NCI-H460 (cell line): ENCODE measurements at regions not wholly inside any gene's neighbourhood (a gene's known extent, or its start where the extent isn't known, plus 50 kb on each side); places are given as distances from the start of the nearest gene placed in this dataset.

Experiments used
- DNase-seq: peaks from one replicate; pipeline ENCODE4 v3.0.0-alpha.2; 2016; ENCODE audit warnings: low read depth; ENCODE audit errors: extremely low read depth

- DNase-seq: no peak
Observed at GRCh38 chr5:175765858-175766257, 105.5 kb upstream of the CPLX2 start.

GRCh38 chr5:175766963-175767362, 104.4 kb upstream of the CPLX2 start:
- no peak for DNase-seq

DNA sequence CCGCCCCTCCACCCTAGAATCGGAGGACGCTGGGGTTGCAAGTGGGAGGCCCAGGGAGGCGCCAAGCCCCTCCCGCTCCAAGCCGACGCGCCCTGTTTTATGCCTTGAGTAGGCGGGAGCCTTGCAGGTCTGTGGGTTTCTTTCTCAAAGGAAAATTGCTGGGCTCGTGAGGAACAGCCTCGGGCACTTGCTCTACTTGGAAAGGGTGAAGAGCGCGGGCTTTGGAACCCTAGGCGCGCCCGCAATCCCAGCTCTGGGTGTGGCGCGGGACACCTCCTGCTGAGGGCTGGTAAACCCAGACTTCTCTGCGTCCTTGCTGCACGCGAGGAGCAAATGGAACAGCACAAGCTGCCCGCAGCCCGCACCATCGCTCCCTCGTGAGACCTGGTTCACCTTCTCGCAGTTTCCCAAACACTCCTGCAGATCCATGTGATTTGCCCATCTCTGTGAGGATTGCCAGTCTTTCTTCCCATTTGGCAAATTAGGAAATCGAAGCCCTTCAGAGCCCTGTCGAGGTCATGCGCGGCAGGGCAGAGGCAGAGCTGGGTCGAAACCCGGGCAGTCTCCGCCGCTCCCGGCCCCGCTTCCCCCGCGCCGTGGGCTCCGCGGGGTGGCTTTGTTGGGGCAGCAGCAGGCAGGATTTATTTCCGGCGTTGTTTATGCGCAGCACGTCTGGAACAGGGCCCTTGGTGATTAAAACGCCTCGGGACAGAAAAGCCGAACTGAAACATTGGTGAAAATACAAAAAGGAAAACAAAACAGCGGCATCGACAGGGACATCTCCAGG, 98.4 kb upstream of the CPLX2 start:
- DNase-seq: no peak

GRCh38 chr5:175773534-175774070, 97.8 kb upstream of the CPLX2 start:
- no peak for DNase-seq

DNA sequence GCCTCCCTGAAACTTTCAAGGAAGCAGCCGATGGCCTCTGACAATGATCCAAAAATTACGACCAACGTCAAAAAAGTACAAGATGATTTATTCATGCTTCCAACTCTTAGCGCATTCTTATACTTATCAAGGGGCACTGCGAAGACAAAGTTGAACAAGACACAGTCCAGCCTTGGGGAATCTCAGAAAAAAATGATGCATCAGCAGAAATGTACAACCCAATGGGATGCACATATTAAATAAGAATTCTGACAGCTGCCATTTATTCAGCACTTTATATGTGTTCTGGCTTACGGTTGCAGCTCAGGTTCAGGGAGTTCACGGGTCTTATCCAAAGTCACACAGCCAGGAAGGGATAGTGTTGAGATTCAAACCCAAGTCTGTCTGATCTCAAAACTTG, 96.0 kb upstream of the CPLX2 start:
- DNase-seq: no peak

DNA sequence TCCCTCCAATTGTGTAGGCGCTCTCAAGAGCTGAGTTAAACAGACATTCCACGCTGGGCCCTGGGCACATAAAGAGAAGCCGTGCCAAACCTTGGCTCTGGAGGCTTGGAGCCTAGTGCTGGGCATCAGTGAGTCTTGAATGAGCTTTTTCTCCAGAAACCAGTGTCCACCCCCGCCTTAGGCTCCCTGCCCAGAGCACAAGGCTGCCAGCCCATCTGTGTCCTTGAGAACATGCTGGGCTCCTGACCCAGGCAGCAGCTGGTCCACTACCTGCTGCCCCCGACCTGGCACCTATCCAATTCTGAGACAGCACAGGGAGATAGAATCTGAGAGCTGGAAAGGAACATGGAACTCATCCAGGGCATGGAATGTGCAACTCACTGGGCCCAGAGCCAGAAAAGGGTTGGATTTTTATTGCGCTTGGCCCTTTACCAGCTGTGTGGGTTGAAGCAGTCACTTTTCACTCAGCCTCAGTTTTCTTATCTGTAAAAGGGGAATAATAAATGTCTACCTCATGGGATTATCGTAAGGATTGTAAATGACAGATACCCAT, 92.4 kb upstream of the CPLX2 start:
- no peak for DNase-seq

- no peak for DNase-seq
Observed at GRCh38 chr5:175783739-175784138, 87.6 kb upstream of the CPLX2 start.

- DNase-seq: no peak
Observed at GRCh38 chr5:175784230-175784629, 87.1 kb upstream of the CPLX2 start.

- no peak for DNase-seq
Observed at GRCh38 chr5:175785681-175786080, 85.7 kb upstream of the CPLX2 start.

DNA sequence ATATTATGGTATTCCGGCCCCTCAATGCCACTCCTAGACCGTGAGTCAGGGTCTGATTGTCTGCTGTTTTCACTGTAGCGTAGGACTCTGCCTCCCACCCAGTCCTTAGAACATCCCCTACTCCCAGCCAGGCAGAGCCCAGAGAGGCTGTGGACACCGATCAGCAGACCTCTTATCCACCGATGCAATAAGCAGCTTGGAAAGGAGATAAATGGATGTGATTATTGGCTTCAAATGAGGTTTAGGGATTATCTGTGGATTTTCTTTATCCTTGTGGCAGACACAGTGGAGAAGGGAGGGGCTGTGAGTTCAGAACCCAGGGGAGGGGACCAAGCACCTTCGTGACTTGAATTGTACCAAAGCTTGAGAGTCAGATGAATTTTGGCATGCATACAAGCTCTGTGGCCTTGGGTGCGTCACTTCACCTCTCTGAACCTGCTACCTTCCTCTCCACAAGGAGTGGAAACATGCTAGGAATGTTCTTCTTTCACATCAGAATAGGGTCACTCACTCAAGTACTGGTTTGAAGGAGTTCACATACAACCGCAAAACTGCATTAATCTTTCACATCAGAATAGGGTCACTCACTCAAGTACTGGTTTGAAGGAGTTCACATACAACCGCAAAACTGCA, 83.1 kb upstream of the CPLX2 start:
- no peak for DNase-seq

DNA sequence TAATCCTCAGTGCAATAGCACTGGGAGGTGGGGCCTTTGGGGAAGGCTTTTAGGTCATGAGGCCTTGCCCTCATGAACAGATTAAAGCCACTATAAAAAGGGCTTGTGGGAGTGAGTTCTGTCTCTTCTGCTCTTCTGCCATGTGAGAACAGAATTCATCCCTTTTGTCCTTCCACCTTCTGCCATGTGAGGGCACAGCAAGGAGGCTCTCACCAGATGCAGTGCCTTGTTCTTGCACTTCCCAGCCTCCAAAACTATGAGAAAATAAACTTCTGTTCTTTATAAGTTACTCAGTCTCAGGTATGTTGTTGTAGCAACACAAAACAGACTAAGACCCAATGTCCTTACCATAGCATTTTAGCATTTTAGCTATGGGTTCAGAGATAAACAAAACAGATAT, 81.7 kb upstream of the CPLX2 start:
- no peak for DNase-seq

DNA sequence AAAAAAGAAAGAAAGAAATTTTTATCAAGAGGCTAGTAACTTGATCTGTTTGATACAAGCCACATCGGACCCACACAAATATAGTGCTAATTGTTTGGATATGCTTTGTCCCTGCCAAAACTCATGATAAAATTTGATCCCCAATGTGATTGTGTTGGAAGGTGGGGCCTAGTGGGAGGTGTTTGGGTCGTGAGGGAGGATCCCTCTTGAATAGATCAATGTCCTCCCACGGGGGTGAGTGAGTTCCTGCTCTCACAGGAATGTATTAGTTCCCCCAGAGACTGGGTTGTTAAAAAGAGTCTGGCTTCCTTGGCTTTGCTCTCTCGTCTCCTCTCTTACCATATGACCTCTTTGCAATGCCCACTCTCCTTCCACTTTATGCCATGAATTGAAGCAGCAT, 80.6 kb upstream of the CPLX2 start:
- no peak for DNase-seq

GRCh38 chr5:175795959-175796358, 75.4 kb upstream of the CPLX2 start:
- no peak for DNase-seq

GRCh38 chr5:175796536-175797499, 74.6 kb upstream of the CPLX2 start:
- DNase-seq: peak; percentile 81

DNA sequence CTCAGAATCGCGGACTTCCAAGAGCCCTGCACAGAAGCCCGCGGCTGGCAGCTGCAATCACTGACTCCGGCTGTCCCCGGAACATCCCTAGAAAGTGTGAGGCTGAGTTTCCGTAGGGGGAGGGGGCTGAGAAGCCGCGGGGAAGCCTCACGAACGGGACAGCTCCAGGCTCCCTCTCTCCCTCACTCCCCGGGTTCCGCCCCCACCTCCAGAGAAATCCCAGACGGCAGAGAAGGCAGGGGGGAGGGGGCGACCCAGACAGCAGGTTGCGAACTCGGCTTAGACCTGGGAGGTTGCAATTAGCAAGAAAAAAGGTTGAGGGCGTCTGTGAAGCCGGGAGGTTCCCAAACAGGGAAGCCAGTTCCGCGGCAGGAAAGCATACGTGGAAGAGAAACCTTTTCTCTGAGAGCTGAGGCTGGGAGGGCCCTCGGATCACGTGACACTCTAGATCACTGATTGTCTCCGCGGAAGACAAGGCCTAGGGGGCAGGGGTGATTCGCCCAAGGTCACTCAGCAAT, 73.8 kb upstream of the CPLX2 start:
- no peak for DNase-seq

DNA sequence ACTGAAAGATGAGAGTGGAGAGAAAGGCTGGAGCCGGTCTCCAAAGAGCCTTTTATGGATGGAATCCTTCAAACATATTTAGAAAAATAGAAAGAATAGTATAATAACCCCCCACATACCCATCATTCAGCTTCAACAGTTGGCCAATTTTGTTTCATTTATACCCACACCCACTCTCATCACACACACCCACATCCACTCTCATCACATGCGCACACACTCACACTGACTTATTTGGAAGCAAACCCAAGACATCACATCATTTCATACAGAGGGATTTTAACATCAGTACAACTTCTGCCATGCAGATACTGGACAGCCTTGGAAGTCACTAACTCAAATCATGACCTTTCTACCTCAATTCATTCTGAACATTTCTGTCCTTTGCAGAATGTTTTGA, 72.8 kb upstream of the CPLX2 start:
- no peak for DNase-seq

- peak; percentile 18 for DNase-seq
Observed at GRCh38 chr5:175800656-175801081, 70.7 kb upstream of the CPLX2 start.

- DNase-seq: no peak
Observed at GRCh38 chr5:175802361-175802760, 69.0 kb upstream of the CPLX2 start.

DNA sequence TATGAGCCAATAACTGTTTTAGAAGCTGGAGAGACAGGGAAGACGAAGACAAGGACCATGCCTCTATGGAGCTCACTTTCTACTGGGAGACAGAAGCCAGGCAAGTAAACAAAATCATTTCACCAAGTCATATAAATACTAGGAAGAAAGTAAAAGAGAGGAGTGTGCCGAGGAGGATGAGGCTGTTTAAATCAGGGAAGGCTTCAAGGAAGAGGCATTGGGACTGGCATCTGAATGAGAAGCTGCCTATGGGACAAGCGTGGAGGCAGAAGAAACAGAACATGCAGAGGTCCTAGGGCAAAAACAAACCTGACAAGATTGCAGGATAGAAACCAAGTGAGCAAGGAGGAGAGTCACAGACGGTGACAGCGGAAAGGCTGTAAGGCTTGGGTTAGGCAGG, 68.1 kb upstream of the CPLX2 start:
- no peak for DNase-seq

DNA sequence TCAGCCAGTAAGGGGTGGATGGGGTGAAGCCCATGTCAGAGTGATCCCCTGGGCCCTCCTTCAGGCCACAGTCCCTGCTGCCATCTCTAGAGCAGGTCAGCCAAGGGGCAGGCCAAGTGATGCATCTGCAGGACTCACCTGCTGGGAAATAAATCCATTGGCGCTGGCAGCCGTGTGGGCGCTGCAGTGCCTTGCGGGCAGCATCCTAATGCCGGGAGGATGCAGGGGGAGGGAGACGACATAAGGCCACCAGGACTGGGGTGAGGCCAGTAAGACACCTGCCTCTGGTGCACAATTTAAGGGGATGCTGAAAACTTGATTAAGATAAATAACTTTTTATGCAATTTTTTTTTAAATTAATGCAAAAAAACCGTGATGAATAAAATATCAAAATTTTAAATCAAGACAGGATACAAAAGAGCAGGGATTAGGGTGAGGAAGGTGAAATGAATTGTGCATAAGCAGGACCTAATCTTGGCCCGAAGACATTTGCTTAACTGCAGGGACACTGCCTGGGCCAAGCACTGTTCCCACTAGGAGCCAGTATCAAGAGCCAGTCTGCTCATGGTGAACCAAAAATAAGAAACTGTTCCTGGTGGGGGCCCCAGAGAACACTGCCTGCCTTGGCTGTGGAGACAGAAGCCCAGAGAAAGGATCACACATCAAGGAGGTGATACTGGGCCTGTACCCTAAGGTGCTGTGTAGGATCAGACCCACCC, 67.5 kb upstream of the CPLX2 start:
- DNase-seq: no peak
